AG09319 (cell line): ENCODE measurements at regions not wholly inside any gene's neighbourhood (a gene's known extent, or its start where the extent isn't known, plus 50 kb on each side); places are given as distances from the start of the nearest gene placed in this dataset.

ENCODE experiments used
- DNase-seq: peaks from one replicate; pipeline ENCODE4 v3.0.0-alpha.2; 2010; ENCODE audit warnings: low read depth; ENCODE audit errors: extremely low read depth
- CTCF ChIP-seq: IDR thresholded peaks from 2 replicates; pipeline ENCODE4 v1.5.1; 2011; ENCODE audit warnings: low read depth, mild to moderate bottlenecking, inconsistent platforms, low read length, moderate library complexity

GRCh38 chr14:47852278-47852677, 176.9 kb upstream of the MDGA2 start:
- no peak for DNase-seq

GRCh38 chr14:47846008-47846407, 170.6 kb upstream of the MDGA2 start:
- no peak for TF ChIP-seq CTCF
- DNase-seq = no peak

More at GRCh38 chr14:47852278-47852677, 176.9 kb upstream of the MDGA2 start:
- no peak for TF ChIP-seq CTCF

- no peak for TF ChIP-seq CTCF
- DNase-seq = no peak
These were observed 167.8 kb upstream of the MDGA2 start for GRCh38 chr14:47843236-47843635.

GRCh38 chr14:47833011-47833410, 157.6 kb upstream of the MDGA2 start:
- TF ChIP-seq CTCF = no peak
- no peak for DNase-seq

GRCh38 chr14:47826809-47827208, 151.4 kb upstream of the MDGA2 start:
- DNase-seq = no peak
- TF ChIP-seq CTCF = no peak

- TF ChIP-seq CTCF = no peak
These were observed 146.9 kb upstream of the MDGA2 start for GRCh38 chr14:47822326-47822725.

GRCh38 chr14:47821135-47821534, 145.7 kb upstream of the MDGA2 start:
- DNase-seq = no peak
- TF ChIP-seq CTCF = no peak

More at GRCh38 chr14:47822326-47822725, 146.9 kb upstream of the MDGA2 start:
- DNase-seq = no peak
